ENCODE measurements at regions not wholly inside any gene's neighbourhood (a gene's known extent, or its start where the extent isn't known, plus 50 kb on each side); places are given as distances from the start of the nearest gene placed in this dataset.

- no peaks in the 10 kb centered on the region for H3K36me3 ChIP-seq (ENCODE audit: control insufficient read depth, insufficient read depth, low read length)
- peaks cover 12% of the 10 kb centered on the region for H3K4me1 ChIP-seq (ENCODE audit: control insufficient read depth, insufficient read depth, low read length)
- WGBS (ENCODE audit: insufficient coverage, low lambda C conversion rate), result no CpG with 5 or more reads among the region's 2 CpGs
- H3K27ac ChIP-seq (ENCODE audit: low read length), result no peak overlapping the region
- no peak for DNase-seq
- H3K4me3 ChIP-seq (ENCODE audit: low read length), result no peak overlapping the region
- H3K27me3 ChIP-seq (ENCODE audit: control insufficient read depth, insufficient read depth, low read length), result peaks cover 4% of the 10 kb centered on the region
- no peaks in the 10 kb centered on the region for H3K9me3 ChIP-seq (ENCODE audit: control insufficient read depth, low read depth, low read length)
Observed at GRCh38 chr12:94095618-94096017, 52.8 kb upstream of the PLXNC1 start.

- Histone ChIP-seq H3K9me3 (ENCODE audit: control insufficient read depth, low read depth, low read length) (no peaks in the 10 kb centered on the region), H3K27me3 (ENCODE audit: control insufficient read depth, insufficient read depth, low read length) (no peaks in the 10 kb centered on the region), H3K4me1 (ENCODE audit: control insufficient read depth, insufficient read depth, low read length) (peaks cover 17% of the 10 kb centered on the region), H3K36me3 (ENCODE audit: control insufficient read depth, insufficient read depth, low read length) (no peaks in the 10 kb centered on the region), H3K27ac (ENCODE audit: low read length) (no peak overlapping the region), H3K4me3 (ENCODE audit: low read length) (no peak overlapping the region)
- no CpG with 5 or more reads among the region's 3 CpGs for WGBS (ENCODE audit: insufficient coverage, low lambda C conversion rate)
- no peak for DNase-seq
Observed at GRCh38 chr12:94098466-94098865, 49.9 kb upstream of the PLXNC1 start.
